ACC112 (cell line): ENCODE measurements at regions not wholly inside any gene's neighbourhood (a gene's known extent, or its start where the extent isn't known, plus 50 kb on each side); places are given as distances from the start of the nearest gene placed in this dataset.

Experiments used
- H2AFZ ChIP-seq: fragments of 200-600 bp; sonication (generic); one replicate; pipeline ENCODE4 v1.6.0; 2017; ENCODE audit warnings: antibody characterized with exemption, low read length; ENCODE audit not compliant: unreplicated experiment
- H3K27ac ChIP-seq: fragments of 200-600 bp; sonication (generic); 2 replicates; pipeline ENCODE4 v1.5.1; 2014; ENCODE audit warnings: low read depth, mild to moderate bottlenecking, antibody characterized with exemption, low read length, moderate library complexity
- H3K27me3 ChIP-seq: fragments of 200-600 bp; sonication (generic); 2 replicates; pipeline ENCODE4 v1.6.1; 2014; ENCODE audit warnings: mild to moderate bottlenecking, antibody characterized with exemption, low read length, moderate library complexity, mixed read lengths; ENCODE audit not compliant: insufficient read depth
- H3K36me3 ChIP-seq: fragments of 200-600 bp; sonication (generic); 2 replicates; pipeline ENCODE4 v1.6.1; 2016; ENCODE audit warnings: mild to moderate bottlenecking, antibody characterized with exemption, low read length, moderate library complexity, mixed read lengths; ENCODE audit not compliant: insufficient read depth
- H3K4me1 ChIP-seq: fragments of 200-600 bp; sonication (generic); one replicate; pipeline ENCODE4 v1.6.1; 2016; ENCODE audit warnings: low read length, mixed read lengths; ENCODE audit not compliant: insufficient read depth, unreplicated experiment, control insufficient read depth
- H3K4me3 ChIP-seq: fragments of 200-600 bp; sonication (generic); 2 replicates; pipeline ENCODE4 v1.5.1; 2014; ENCODE audit warnings: mild to moderate bottlenecking, low read depth, low read length
- H3K79me2 ChIP-seq: fragments of 200-600 bp; sonication (generic); one replicate; pipeline ENCODE4 v1.6.0; 2016; ENCODE audit warnings: low read length; ENCODE audit not compliant: control insufficient read depth, unreplicated experiment, insufficient read depth

DNA sequence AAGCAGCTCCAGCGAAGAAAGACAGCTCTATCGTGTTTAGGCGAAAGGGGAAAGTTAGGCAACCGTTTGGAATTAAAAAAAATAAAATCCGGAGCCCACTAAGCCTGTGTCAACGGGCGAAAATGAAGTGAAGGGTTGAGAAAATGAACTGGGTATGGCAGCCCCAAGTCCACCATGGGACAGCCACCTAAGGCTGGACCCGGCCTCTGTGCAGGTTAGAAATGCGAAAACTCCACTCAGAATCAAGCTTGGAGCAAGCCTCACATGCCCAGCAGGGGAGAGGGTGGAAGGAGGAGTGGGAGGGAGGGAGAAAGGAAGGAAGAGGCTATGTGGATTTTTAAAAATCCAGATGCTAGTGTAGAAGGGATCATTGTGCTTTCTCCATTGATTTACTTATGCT is 101.2 kb downstream of the IRS2 start:
- peaks cover 13% of the 10 kb centered on the region for H3K27me3 ChIP-seq
- H3K4me3 ChIP-seq, result no peak overlapping the region
- no peaks in the 10 kb centered on the region for H3K36me3 ChIP-seq
- no peak overlapping the region for H2AFZ ChIP-seq
- no peak overlapping the region for H3K27ac ChIP-seq
- H3K79me2 ChIP-seq, result no peaks in the 10 kb centered on the region
- peaks cover 14% of the 10 kb centered on the region for H3K4me1 ChIP-seq

GRCh38 chr13:109684824-109685202 is 101.6 kb downstream of the IRS2 start:
- H3K4me3 ChIP-seq, result no peak overlapping the region
- H3K79me2 ChIP-seq, result no peaks in the 10 kb centered on the region
- peaks cover 13% of the 10 kb centered on the region for H3K27me3 ChIP-seq
- H3K27ac ChIP-seq, result no peak overlapping the region
- peaks cover 14% of the 10 kb centered on the region for H3K4me1 ChIP-seq
- H2AFZ ChIP-seq, result no peak overlapping the region
- no peaks in the 10 kb centered on the region for H3K36me3 ChIP-seq

- Histone ChIP-seq H3K4me1 (peaks cover 14% of the 10 kb centered on the region), H2AFZ (no peak overlapping the region), H3K4me3 (no peak overlapping the region), H3K27ac (no peak overlapping the region), H3K79me2 (no peaks in the 10 kb centered on the region), H3K27me3 (peaks cover 13% of the 10 kb centered on the region), H3K36me3 (no peaks in the 10 kb centered on the region)
These were observed 102.1 kb downstream of the IRS2 start for GRCh38 chr13:109684084-109684823.

DNA sequence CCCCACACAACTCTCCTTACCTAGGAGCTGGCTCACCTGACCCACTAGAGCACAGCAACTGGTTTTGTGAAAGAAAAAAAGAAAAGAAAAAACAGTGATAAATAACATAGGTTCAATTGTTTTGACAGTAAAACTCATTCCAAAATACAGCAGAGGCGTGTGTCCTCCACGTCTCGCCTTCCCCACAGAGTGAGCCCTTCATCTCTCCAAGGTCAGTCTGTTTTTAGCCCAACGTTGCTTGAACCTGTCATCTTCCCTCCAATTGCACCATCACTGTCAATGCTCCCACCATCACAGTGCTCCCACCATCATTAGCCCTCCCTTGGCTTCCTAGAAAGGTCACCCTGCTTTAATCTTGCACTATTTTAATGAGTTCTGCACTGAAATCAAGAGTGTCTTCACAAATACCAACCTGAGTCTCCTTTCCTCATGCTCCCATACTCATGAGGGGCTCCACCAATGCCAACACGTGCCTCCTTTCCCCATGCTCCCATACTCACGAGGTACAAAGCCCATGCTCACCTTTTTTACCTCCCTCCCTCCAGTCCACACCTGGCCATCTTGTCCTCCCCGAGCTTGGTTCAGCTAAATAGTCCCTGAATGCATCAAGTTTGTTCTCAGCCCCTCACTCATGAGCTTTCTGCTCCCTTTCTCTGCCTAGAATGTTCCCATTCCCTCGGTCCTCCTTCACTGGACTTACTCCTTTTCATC is 103.7 kb downstream of the IRS2 start:
- Histone ChIP-seq H3K79me2 (no peaks in the 10 kb centered on the region), H3K36me3 (no peaks in the 10 kb centered on the region), H3K27ac (no peak overlapping the region), H2AFZ (no peak overlapping the region), H3K4me3 (no peak overlapping the region), H3K4me1 (peaks cover 14% of the 10 kb centered on the region), H3K27me3 (peaks cover 13% of the 10 kb centered on the region)

GRCh38 chr13:109680930-109681329 is 105.5 kb downstream of the IRS2 start:
- no peaks in the 10 kb centered on the region for H3K79me2 ChIP-seq
- no peak overlapping the region for H2AFZ ChIP-seq
- H3K4me3 ChIP-seq, result no peak overlapping the region
- peaks cover 14% of the 10 kb centered on the region for H3K4me1 ChIP-seq
- H3K27ac ChIP-seq, result no peak overlapping the region
- H3K27me3 ChIP-seq, result peaks cover 13% of the 10 kb centered on the region
- H3K36me3 ChIP-seq, result no peaks in the 10 kb centered on the region

GRCh38 chr13:109680288-109680687 is 106.1 kb downstream of the IRS2 start:
- Histone ChIP-seq H2AFZ (no peak overlapping the region), H3K36me3 (no peaks in the 10 kb centered on the region)

DNA sequence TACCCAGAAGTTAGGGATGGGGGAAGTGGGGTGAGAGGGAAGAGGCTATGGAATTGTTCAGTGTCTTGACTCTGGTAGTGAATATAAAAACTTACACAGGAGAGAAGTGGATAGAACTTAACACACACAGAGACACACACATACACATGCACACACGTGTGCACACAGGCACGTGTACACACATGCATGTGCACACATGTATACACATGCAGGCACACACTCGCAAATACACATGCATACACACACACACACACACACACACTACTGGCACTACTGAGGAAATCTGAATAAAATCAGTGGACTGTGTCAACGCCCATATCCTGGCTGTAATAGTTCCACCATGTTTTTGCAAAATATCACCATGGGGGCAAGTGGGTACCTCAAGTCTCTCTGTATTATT is 107.9 kb downstream of the IRS2 start:
- H3K79me2 ChIP-seq, result no peaks in the 10 kb centered on the region
- H3K4me3 ChIP-seq, result no peak overlapping the region
- no peaks in the 10 kb centered on the region for H3K36me3 ChIP-seq
- H3K4me1 ChIP-seq, result no peaks in the 10 kb centered on the region
- H3K27me3 ChIP-seq, result peaks cover 12% of the 10 kb centered on the region
- H2AFZ ChIP-seq, result no peak overlapping the region
- H3K27ac ChIP-seq, result no peak overlapping the region

More at GRCh38 chr13:109680288-109680687, 106.1 kb downstream of the IRS2 start:
- H3K4me3 ChIP-seq, result no peak overlapping the region
- H3K27me3 ChIP-seq, result peaks cover 13% of the 10 kb centered on the region
- peaks cover 9% of the 10 kb centered on the region for H3K4me1 ChIP-seq
- H3K27ac ChIP-seq, result no peak overlapping the region
- no peaks in the 10 kb centered on the region for H3K79me2 ChIP-seq

- Histone ChIP-seq H3K4me3 (no peak overlapping the region), H3K4me1 (no peaks in the 10 kb centered on the region), H2AFZ (no peak overlapping the region), H3K27me3 (0 out of 2 replicates have a peak, but pooled peaks cover 3% of the 10 kb centered on the region), H3K79me2 (no peaks in the 10 kb centered on the region), H3K36me3 (no peaks in the 10 kb centered on the region), H3K27ac (no peak overlapping the region)
These were observed 109.2 kb downstream of the IRS2 start for GRCh38 chr13:109677206-109677605.

DNA sequence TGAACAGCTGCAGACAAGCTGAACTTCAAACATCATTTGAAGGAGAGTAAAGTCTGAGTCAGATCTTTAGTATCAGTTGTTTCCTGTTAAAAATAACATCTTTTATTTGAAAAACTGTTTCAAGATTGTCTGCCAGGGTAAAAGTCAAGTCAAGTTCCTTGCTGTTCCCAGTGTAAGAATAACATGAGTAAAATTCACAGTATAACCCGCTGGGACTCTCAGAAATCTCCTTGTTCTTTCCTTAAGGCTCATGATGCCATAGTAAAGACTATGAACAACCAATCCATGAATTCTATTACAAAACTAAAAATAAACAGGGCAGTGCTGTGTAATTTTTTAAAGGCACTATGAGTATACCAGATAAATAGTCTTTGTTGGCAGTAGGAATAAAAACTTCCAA is 112.9 kb downstream of the IRS2 start:
- Histone ChIP-seq H3K27me3 (no peaks in the 10 kb centered on the region), H3K79me2 (no peaks in the 10 kb centered on the region), H3K4me1 (no peaks in the 10 kb centered on the region), H3K4me3 (no peak overlapping the region), H2AFZ (no peak overlapping the region), H3K27ac (no peak overlapping the region), H3K36me3 (no peaks in the 10 kb centered on the region)

DNA sequence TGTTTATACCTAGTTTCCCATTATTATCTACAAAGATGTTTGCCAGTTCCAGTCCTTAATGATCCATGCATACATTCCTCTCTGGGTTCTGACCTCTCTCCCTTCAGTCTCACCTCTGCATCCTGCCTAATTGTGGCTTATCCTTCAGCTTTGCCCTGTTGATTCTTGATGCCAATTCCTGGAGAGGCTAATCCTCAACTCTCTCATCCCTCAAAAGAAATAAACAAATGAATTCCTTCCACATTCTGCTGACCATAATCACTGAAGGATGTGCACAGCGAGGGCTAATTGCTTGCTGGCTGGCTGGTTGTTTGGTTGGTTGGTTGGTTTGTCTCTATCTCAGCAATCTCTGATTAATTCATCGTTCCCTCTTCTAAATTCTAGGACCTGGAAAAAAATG is 113.8 kb downstream of the IRS2 start:
- Histone ChIP-seq H3K36me3 (no peaks in the 10 kb centered on the region), H2AFZ (no peak overlapping the region), H3K27ac (no peak overlapping the region), H3K4me3 (no peak overlapping the region), H3K79me2 (no peaks in the 10 kb centered on the region), H3K4me1 (no peaks in the 10 kb centered on the region), H3K27me3 (no peaks in the 10 kb centered on the region)

GRCh38 chr13:109671919-109672318 is 114.5 kb downstream of the IRS2 start:
- Histone ChIP-seq H3K79me2 (no peaks in the 10 kb centered on the region), H2AFZ (no peak overlapping the region), H3K4me1 (no peaks in the 10 kb centered on the region), H3K27me3 (no peaks in the 10 kb centered on the region), H3K27ac (no peak overlapping the region), H3K4me3 (no peak overlapping the region), H3K36me3 (no peaks in the 10 kb centered on the region)
